ENCODE measurements at regions not wholly inside any gene's neighbourhood (a gene's known extent, or its start where the extent isn't known, plus 50 kb on each side); places are given as distances from the start of the nearest gene placed in this dataset.

- H3K27ac ChIP-seq (ENCODE audit: low read depth, low read length): no peak overlapping the region
- no peak overlapping the region for H3K9ac ChIP-seq (ENCODE audit: extremely low read depth, low read length, poor library complexity, severe bottlenecking)
- H3K4me1 ChIP-seq (ENCODE audit: control insufficient read depth, insufficient read depth, low read length): no peaks in the 10 kb centered on the region
- no peaks in the 10 kb centered on the region for H3K9me3 ChIP-seq (ENCODE audit: control insufficient read depth, low read length)
- DNase-seq: no peak
- no peak overlapping the region for H3K27ac Mint-ChIP-seq
- H3K4me3 ChIP-seq (ENCODE audit: low read length): no peak overlapping the region
- H3K4me1 Mint-ChIP-seq: no peaks in the 10 kb centered on the region
- peaks cover 7% of the 10 kb centered on the region for H3K27me3 Mint-ChIP-seq (ENCODE audit: insufficient read depth)
- no peaks in the 10 kb centered on the region for H3K36me3 Mint-ChIP-seq (ENCODE audit: low read depth)
- H3K4me3 Mint-ChIP-seq: no peak overlapping the region
- no peaks in the 10 kb centered on the region for H3K36me3 ChIP-seq (ENCODE audit: control insufficient read depth, insufficient read depth, low read length)
- TF ChIP-seq, protein P1, sequence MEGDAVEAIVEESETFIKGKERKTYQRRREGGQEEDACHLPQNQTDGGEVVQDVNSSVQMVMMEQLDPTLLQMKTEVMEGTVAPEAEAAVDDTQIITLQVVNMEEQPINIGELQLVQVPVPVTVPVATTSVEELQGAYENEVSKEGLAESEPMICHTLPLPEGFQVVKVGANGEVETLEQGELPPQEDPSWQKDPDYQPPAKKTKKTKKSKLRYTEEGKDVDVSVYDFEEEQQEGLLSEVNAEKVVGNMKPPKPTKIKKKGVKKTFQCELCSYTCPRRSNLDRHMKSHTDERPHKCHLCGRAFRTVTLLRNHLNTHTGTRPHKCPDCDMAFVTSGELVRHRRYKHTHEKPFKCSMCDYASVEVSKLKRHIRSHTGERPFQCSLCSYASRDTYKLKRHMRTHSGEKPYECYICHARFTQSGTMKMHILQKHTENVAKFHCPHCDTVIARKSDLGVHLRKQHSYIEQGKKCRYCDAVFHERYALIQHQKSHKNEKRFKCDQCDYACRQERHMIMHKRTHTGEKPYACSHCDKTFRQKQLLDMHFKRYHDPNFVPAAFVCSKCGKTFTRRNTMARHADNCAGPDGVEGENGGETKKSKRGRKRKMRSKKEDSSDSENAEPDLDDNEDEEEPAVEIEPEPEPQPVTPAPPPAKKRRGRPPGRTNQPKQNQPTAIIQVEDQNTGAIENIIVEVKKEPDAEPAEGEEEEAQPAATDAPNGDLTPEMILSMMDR (conservative IDR thresholded peaks at IDR 0.05): no peak
- H3K9me3 Mint-ChIP-seq: no peaks in the 10 kb centered on the region
- H3K27me3 ChIP-seq (ENCODE audit: control insufficient read depth, insufficient read depth, low read length, poor library complexity, severe bottlenecking): no peaks in the 10 kb centered on the region
- WGBS, 2 experiments (ENCODE audit: insufficient coverage in 1 of 2, insufficient read length in 1 of 2): 92% methylated on average over 2 of the region's 2 CpGs; no CpG with 5 or more reads in 1 of the 2 experiments
These were observed 236.6 kb downstream of the MFSD1 start for GRCh38 chr3:159038405-159038804.

DNA sequence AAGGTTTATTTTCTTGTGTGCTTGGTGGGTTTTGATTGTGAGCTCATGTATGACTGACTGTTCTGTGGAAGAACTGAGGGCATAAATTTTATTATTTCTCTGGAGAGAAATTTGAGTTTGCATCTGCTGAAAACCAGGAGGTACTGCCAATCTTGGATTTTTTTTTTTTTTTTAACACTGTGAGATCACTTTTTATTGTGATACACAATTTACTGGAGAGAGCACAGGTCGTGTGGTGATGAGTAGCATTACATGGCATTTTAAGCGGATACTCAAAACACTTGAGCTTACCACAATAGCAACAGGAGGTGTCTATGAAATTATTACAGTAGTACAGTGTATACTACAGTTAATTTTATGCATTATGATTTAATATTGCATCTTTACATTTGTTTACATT lies 237.4 kb downstream of the MFSD1 start:
- no peak overlapping the region for H3K4me3 Mint-ChIP-seq
- TF ChIP-seq, protein P1 (conservative IDR thresholded peaks at IDR 0.05): no peak
- no peaks in the 10 kb centered on the region for H3K4me1 Mint-ChIP-seq
- H3K27ac Mint-ChIP-seq: no peak overlapping the region
- Histone ChIP-seq H3K9me3 (ENCODE audit: control insufficient read depth, low read length) (no peaks in the 10 kb centered on the region), H3K9ac (ENCODE audit: extremely low read depth, low read length, poor library complexity, severe bottlenecking) (no peak overlapping the region), H3K4me1 (ENCODE audit: control insufficient read depth, insufficient read depth, low read length) (no peaks in the 10 kb centered on the region), H3K27me3 (ENCODE audit: control insufficient read depth, insufficient read depth, low read length, poor library complexity, severe bottlenecking) (no peaks in the 10 kb centered on the region), H3K4me3 (ENCODE audit: low read length) (no peak overlapping the region), H3K27ac (ENCODE audit: low read depth, low read length) (no peak overlapping the region), H3K36me3 (ENCODE audit: control insufficient read depth, insufficient read depth, low read length) (no peaks in the 10 kb centered on the region)
- H3K9me3 Mint-ChIP-seq: no peaks in the 10 kb centered on the region
- H3K36me3 Mint-ChIP-seq (ENCODE audit: low read depth): no peaks in the 10 kb centered on the region
- no peak for DNase-seq
- H3K27me3 Mint-ChIP-seq (ENCODE audit: insufficient read depth): peaks cover 7% of the 10 kb centered on the region
- 58% methylated on average over 2 of the region's 2 CpGs; no CpG with 5 or more reads in 1 of the 2 experiments for WGBS, 2 experiments (ENCODE audit: insufficient coverage in 1 of 2, insufficient read length in 1 of 2)

- no peak overlapping the region for H3K9ac ChIP-seq (ENCODE audit: extremely low read depth, low read length, poor library complexity, severe bottlenecking)
- no peak overlapping the region for H3K4me3 ChIP-seq (ENCODE audit: low read length)
- peaks cover 20% of the 10 kb centered on the region for H3K4me1 Mint-ChIP-seq
- H3K27me3 Mint-ChIP-seq (ENCODE audit: insufficient read depth): no peaks in the 10 kb centered on the region
- H3K27me3 ChIP-seq (ENCODE audit: control insufficient read depth, insufficient read depth, low read length, poor library complexity, severe bottlenecking): no peaks in the 10 kb centered on the region
- WGBS, 2 experiments (ENCODE audit: insufficient coverage in 1 of 2, insufficient read length in 1 of 2): 87 to 88% methylated on average over 5 of the region's 5 CpGs
- H3K9me3 ChIP-seq (ENCODE audit: control insufficient read depth, low read length): no peaks in the 10 kb centered on the region
- DNase-seq: no peak
- H3K9me3 Mint-ChIP-seq: no peaks in the 10 kb centered on the region
- no peak overlapping the region for H3K27ac Mint-ChIP-seq
- peaks cover 5% of the 10 kb centered on the region for H3K4me1 ChIP-seq (ENCODE audit: control insufficient read depth, insufficient read depth, low read length)
- H3K4me3 Mint-ChIP-seq: no peak overlapping the region
- H3K27ac ChIP-seq (ENCODE audit: low read depth, low read length): no peak overlapping the region
- H3K36me3 ChIP-seq (ENCODE audit: control insufficient read depth, insufficient read depth, low read length): no peaks in the 10 kb centered on the region
- no peaks in the 10 kb centered on the region for H3K36me3 Mint-ChIP-seq (ENCODE audit: low read depth)
- TF ChIP-seq, protein P1 (conservative IDR thresholded peaks at IDR 0.05): no peak
These were observed 243.5 kb downstream of the MFSD1 start for GRCh38 chr3:159045279-159045885.

Data from endodermal cell (in vitro differentiated cells).